BJ (cell line): ENCODE measurements at regions not wholly inside any gene's neighbourhood (a gene's known extent, or its start where the extent isn't known, plus 50 kb on each side); places are given as distances from the start of the nearest gene placed in this dataset.

ENCODE experiments used
- CTCF ChIA-PET: fragments of 350-600 bp; formaldehyde crosslinking; extraction: SDS; loops from one replicate; lab custom pipeline; 2021; ENCODE audit warnings: antibody characterized with exemption, inconsistent platforms; lab: Yijun Ruan, JAX
- POLR2A ChIA-PET: fragments of 300-600 bp; sonication (Branson Sonifier 250); formaldehyde crosslinking; extraction: SDS; loops from one replicate; lab custom pipeline; 2021; ENCODE audit warnings: antibody characterized with exemption; lab: Charles Lee
- DNase-seq: peaks from one replicate; pipeline ENCODE4 v3.0.0-alpha.2; 2011; ENCODE audit warnings: low read depth
- H3K27me3 ChIP-seq: 2 replicates; pipeline ENCODE4 v1.6.0; 2011; ENCODE audit warnings: low read length; ENCODE audit not compliant: control insufficient read depth, insufficient read depth
- H3K36me3 ChIP-seq: 2 replicates; pipeline ENCODE4 v1.5.1; 2011; ENCODE audit warnings: low read length; ENCODE audit not compliant: control insufficient read depth, insufficient read depth
- H3K4me3 ChIP-seq: 2 replicates; pipeline ENCODE4 v1.5.1; 2011; ENCODE audit warnings: low read depth, mild to moderate bottlenecking, control low read depth, low read length
- CTCF ChIP-seq: IDR thresholded peaks from 2 replicates; pipeline ENCODE4 v1.5.1; 2011; ENCODE audit warnings: low read depth, mild to moderate bottlenecking, control low read depth, inconsistent platforms, low read length, moderate library complexity; ENCODE audit not compliant: insufficient read depth

- ChIA-PET CTCF (no interaction called here), POLR2A (no interaction called here)
- no peak for DNase-seq
These were observed 191.2 kb upstream of the CDH19 start for GRCh38 chr18:66795051-66795450.

GRCh38 chr18:66792466-66792865 lies 188.6 kb upstream of the CDH19 start:
- no peak for TF ChIP-seq CTCF
- no peak overlapping the region for H3K4me3 ChIP-seq
- CTCF ChIA-PET: no interaction called here
- H3K27me3 ChIP-seq: no peaks in the 10 kb centered on the region
- POLR2A ChIA-PET: no interaction called here
- DNase-seq: no peak
- H3K36me3 ChIP-seq: no peaks in the 10 kb centered on the region

More at GRCh38 chr18:66795051-66795450, 191.2 kb upstream of the CDH19 start:
- TF ChIP-seq CTCF: no peak
- Histone ChIP-seq H3K27me3 (no peaks in the 10 kb centered on the region), H3K36me3 (no peaks in the 10 kb centered on the region), H3K4me3 (no peak overlapping the region)

GRCh38 chr18:66780609-66781008 lies 176.7 kb upstream of the CDH19 start:
- DNase-seq: no peak
- ChIA-PET CTCF (no interaction called here), POLR2A (no interaction called here)
- H3K27me3 ChIP-seq: no peaks in the 10 kb centered on the region
- H3K36me3 ChIP-seq: no peaks in the 10 kb centered on the region
- H3K4me3 ChIP-seq: no peak overlapping the region
- TF ChIP-seq CTCF: no peak

GRCh38 chr18:66778048-66778447 lies 174.2 kb upstream of the CDH19 start:
- DNase-seq: no peak
- no peak for TF ChIP-seq CTCF
- Histone ChIP-seq H3K4me3 (no peak overlapping the region), H3K36me3 (no peaks in the 10 kb centered on the region), H3K27me3 (no peaks in the 10 kb centered on the region)
- CTCF ChIA-PET: no interaction called here
- POLR2A ChIA-PET: interaction anchor here (0.5 kb wide), 1 partner anchor 832 kb away, joined by 3 read pairs; no protein-coding TSS in a partner anchor

GRCh38 chr18:66769375-66769774 lies 165.5 kb upstream of the CDH19 start:
- CTCF ChIA-PET: no interaction called here
- no peaks in the 10 kb centered on the region for H3K27me3 ChIP-seq
- TF ChIP-seq CTCF: no peak
- no peak overlapping the region for H3K4me3 ChIP-seq
- POLR2A ChIA-PET: no interaction called here
- H3K36me3 ChIP-seq: no peaks in the 10 kb centered on the region
- DNase-seq: no peak
